GM23338 (cell line): ENCODE measurements at regions not wholly inside any gene's neighbourhood (a gene's known extent, or its start where the extent isn't known, plus 50 kb on each side); places are given as distances from the start of the nearest gene placed in this dataset.
A peak's percentile ranks its signal among the peaks of the same experiment; 100 is the strongest.

Experiments
- ATAC-seq: fragments of 200-7000 bp; cut with Tn5 transposase; 3 replicates; pipeline ENCODE4 v1.9.1; 2020
- DNase-seq: peaks from one replicate; pipeline ENCODE4 v3.0.0-alpha.2; 2015; ENCODE audit warnings: low spot score
- H2AFZ ChIP-seq: fragments of 200-600 bp; sonication (generic); 2 replicates; pipeline ENCODE4 v1.8.0; 2016; ENCODE audit warnings: antibody characterized with exemption, mild to moderate bottlenecking, moderate library complexity
- H3F3A ChIP-seq: fragments of 200-600 bp; sonication (generic); replicated peaks from 2 replicates; pipeline ENCODE4 v1.8.0; 2017; ENCODE audit warnings: antibody characterized with exemption, mixed run types, low read depth
- H3K27ac ChIP-seq: fragments of 200-600 bp; sonication (generic); 2 replicates; pipeline ENCODE4 v1.6.1; 2016; ENCODE audit warnings: low read depth
- H3K27me3 ChIP-seq: fragments of 200-600 bp; sonication (generic); 2 replicates; pipeline ENCODE4 v1.8.0; 2016; ENCODE audit warnings: mild to moderate bottlenecking, mixed run types, moderate library complexity; ENCODE audit not compliant: insufficient read depth
- H3K36me3 ChIP-seq: fragments of 200-600 bp; sonication (generic); 2 replicates; pipeline ENCODE4 v1.8.0; 2016; ENCODE audit warnings: mild to moderate bottlenecking; ENCODE audit not compliant: insufficient read depth
- H3K4me1 ChIP-seq: fragments of 200-600 bp; sonication (generic); 2 replicates; pipeline ENCODE4 v1.8.0; 2016; ENCODE audit warnings: mild to moderate bottlenecking, moderate library complexity; ENCODE audit not compliant: insufficient read depth
- H3K4me2 ChIP-seq: fragments of 200-600 bp; sonication (generic); 2 replicates; pipeline ENCODE4 v1.7.1; 2017; ENCODE audit warnings: mixed run types
- H3K4me3 ChIP-seq: fragments of 200-600 bp; sonication (generic); 2 replicates; pipeline ENCODE4 v1.6.1; 2016; ENCODE audit warnings: mixed run types
- H3K79me2 ChIP-seq: fragments of 200-600 bp; sonication (generic); replicated peaks from 2 replicates; pipeline ENCODE4 v1.8.0; 2017; ENCODE audit warnings: mild to moderate bottlenecking; ENCODE audit not compliant: insufficient read depth
- H3K9me2 ChIP-seq: fragments of 200-600 bp; sonication (generic); 2 replicates; pipeline ENCODE4 v1.8.0; 2017; ENCODE audit not compliant: insufficient read depth
- H4K20me1 ChIP-seq: fragments of 200-600 bp; sonication (generic); replicated peaks from 2 replicates; pipeline ENCODE4 v1.8.0; 2017; ENCODE audit warnings: mild to moderate bottlenecking; ENCODE audit not compliant: insufficient read depth
- H3K27ac Mint-ChIP-seq: 2 replicates; pipeline ENCODE4 v1.8.0; 2020; ENCODE audit warnings: inconsistent platforms, mild to moderate bottlenecking, moderate library complexity, mixed read lengths
- H3K27me3 Mint-ChIP-seq: 3 replicates; pipeline ENCODE4 v1.8.0; 2022; ENCODE audit warnings: low read depth, mild to moderate bottlenecking, moderate library complexity, mixed read lengths, inconsistent platforms; ENCODE audit not compliant: insufficient read depth, poor library complexity
- H3K36me3 Mint-ChIP-seq: 3 replicates; pipeline ENCODE4 v1.8.0; 2021; ENCODE audit warnings: low read depth, mild to moderate bottlenecking, inconsistent platforms, moderate library complexity, mixed read lengths
- H3K4me1 Mint-ChIP-seq: 3 replicates; pipeline ENCODE4 v1.8.0; 2020; ENCODE audit warnings: mild to moderate bottlenecking, inconsistent platforms, mixed read lengths
- H3K4me3 Mint-ChIP-seq: 3 replicates; pipeline ENCODE4 v1.8.0; 2021; ENCODE audit warnings: moderate library complexity, mild to moderate bottlenecking, inconsistent platforms, mixed read lengths
- H3K9me3 Mint-ChIP-seq: 3 replicates; pipeline ENCODE4 v1.8.0; 2020; ENCODE audit warnings: moderate library complexity, mild to moderate bottlenecking, inconsistent platforms, mixed read lengths
- CREB1 ChIP-seq: fragments of 250-450 bp; sonication (Bioruptor Pico); IDR thresholded peaks from 2 replicates; pipeline ENCODE4 v1.5.0; 2020; ENCODE audit warnings: low read depth, mild to moderate bottlenecking, moderate library complexity
- CTCF ChIP-seq, 2 experiments: fragments of 200-600 bp in 1 of 2; sonication (generic) in 1 of 2; conservative IDR thresholded peaks; 2 replicates each; pipeline versions ENCODE4 v1.5.1 to v1.6.1; 2016 to 2017; ENCODE audit warnings: antibody characterized with exemption in 2 of 2, low read depth in 2 of 2, mild to moderate bottlenecking in 2 of 2, moderate library complexity in 1 of 2
- ETS1 ChIP-seq: IDR thresholded peaks from 2 replicates; pipeline ENCODE4 v1.6.1; 2016; ENCODE audit warnings: antibody characterized with exemption
- EZH2 ChIP-seq: fragments of 200-600 bp; sonication (generic); IDR thresholded peaks from one replicate; pipeline ENCODE4 v1.8.0; 2017; ENCODE audit warnings: antibody characterized with exemption, mild to moderate bottlenecking, low read depth; ENCODE audit not compliant: unreplicated experiment
- JUNB ChIP-seq: IDR thresholded peaks from one replicate; pipeline ENCODE4 v1.6.1; 2016; ENCODE audit warnings: antibody characterized with exemption; ENCODE audit not compliant: unreplicated experiment
- NANOG ChIP-seq: IDR thresholded peaks from 2 replicates; pipeline ENCODE4 v1.6.1; 2016; ENCODE audit warnings: antibody characterized with exemption, borderline replicate concordance
- POLR2AphosphoS5 ChIP-seq: IDR thresholded peaks from 2 replicates; pipeline ENCODE4 v1.6.1; 2016; ENCODE audit warnings: antibody characterized with exemption, low read depth
- REST ChIP-seq: IDR thresholded peaks from one replicate; pipeline ENCODE4 v1.6.1; 2018; ENCODE audit warnings: antibody characterized with exemption; ENCODE audit not compliant: unreplicated experiment
- STAT1 ChIP-seq: IDR thresholded peaks from one replicate; pipeline ENCODE4 v1.6.1; 2016; ENCODE audit warnings: antibody characterized with exemption; ENCODE audit not compliant: unreplicated experiment
- ZNF114 ChIP-seq: fragments of 250-450 bp; sonication (Bioruptor Pico); IDR thresholded peaks from 2 replicates; pipeline ENCODE4 v1.5.0; 2020; ENCODE audit warnings: mild to moderate bottlenecking, moderate library complexity

GRCh38 chr6:18047406-18047805 is 60.0 kb upstream of the KIF13A start:
- Histone ChIP-seq H3K9me2 (no peaks in the 10 kb centered on the region; the same call in 1 of the 2 replicates), H3K36me3 (no peaks in the 10 kb centered on the region), H3K27me3 (no peaks in the 10 kb centered on the region), H3K4me3 (no peak overlapping the region), H4K20me1 (no peaks in the 10 kb centered on the region), H3K4me1 (peaks cover 16% of the 10 kb centered on the region), H3F3A (no peaks in the 10 kb centered on the region), H3K4me2 (no peak overlapping the region), H3K79me2 (no peaks in the 10 kb centered on the region), H3K27ac (no peak overlapping the region), H2AFZ (peak overlapping the region; percentile 84; the same call in 1 of the 2 replicates)
- DNase-seq (no peak), ATAC-seq (no peak)
- Mint-ChIP-seq H3K4me1 (peaks cover 15% of the 10 kb centered on the region), H3K4me3 (no peak overlapping the region), H3K36me3 (no peaks in the 10 kb centered on the region), H3K9me3 (no peaks in the 10 kb centered on the region), H3K27me3 (peaks cover 2% of the 10 kb centered on the region), H3K27ac (no peak overlapping the region)
- TF ChIP-seq CREB1: no peak
- no peak for TF ChIP-seq STAT1
- no peak for TF ChIP-seq REST
- TF ChIP-seq ETS1: no peak

- Mint-ChIP-seq H3K27me3 (peaks cover 2% of the 10 kb centered on the region), H3K27ac (no peak overlapping the region)
- H3K36me3 ChIP-seq: no peaks in the 10 kb centered on the region
Observed at GRCh38 chr6:18045507-18045906, 58.1 kb upstream of the KIF13A start.

More at GRCh38 chr6:18045507-18045906, 58.1 kb upstream of the KIF13A start:
- Histone ChIP-seq H3K9me2 (no peaks in the 10 kb centered on the region; the same call in 1 of the 2 replicates), H3F3A (no peaks in the 10 kb centered on the region), H3K79me2 (no peaks in the 10 kb centered on the region), H3K4me1 (peaks cover 16% of the 10 kb centered on the region), H3K4me3 (no peak overlapping the region), H2AFZ (no peak overlapping the region), H3K27me3 (no peaks in the 10 kb centered on the region), H3K27ac (peak overlapping the region; percentile 36; the same call in 1 of the 2 replicates), H4K20me1 (no peaks in the 10 kb centered on the region), H3K4me2 (no peak overlapping the region)
- Mint-ChIP-seq H3K9me3 (no peaks in the 10 kb centered on the region), H3K4me3 (no peak overlapping the region), H3K4me1 (peaks cover 20% of the 10 kb centered on the region), H3K36me3 (no peaks in the 10 kb centered on the region)
- DNase-seq (no peak), ATAC-seq (no peak)
- TF ChIP-seq ZNF114 (CRISPR knock-in tag) (no peak), POLR2AphosphoS5 (no peak), NANOG (no peak), EZH2 (no peak), CTCF (conservative IDR thresholded peaks at IDR 0.05; ENCODE audit: low read depth in 2 of 2) (no peak), CREB1 (no peak), JUNB (no peak)
